Ovary (tissue), 3 donors: ENCODE measurements at regions not wholly inside any gene's neighbourhood (a gene's known extent, or its start where the extent isn't known, plus 50 kb on each side); places are given as distances from the start of the nearest gene placed in this dataset.

Source experiments
- EP300 ChIP-seq: sonication (generic); formaldehyde crosslinking; IDR thresholded peaks from one replicate; pipeline ENCODE4 v1.6.1; 2017; ENCODE audit warnings: antibody characterized with exemption
- POLR2A ChIP-seq: fragments of 450-650 bp; IDR thresholded peaks from one replicate; pipeline ENCODE4 v1.6.1; 2017; ENCODE audit warnings: antibody characterized with exemption, mild to moderate bottlenecking, moderate library complexity
- TF ChIP-seq, protein P1 (sequence below), 3 donors: fragments of 450-650 bp in 2 of 3; fragments of 200-600 bp in 1 of 3; IDR thresholded peaks; one replicate each; pipeline versions ENCODE4 v1.5.1 to v1.8.0; 2016 to 2022; ENCODE audit warnings: antibody characterized with exemption in 3 of 3, mild to moderate bottlenecking in 1 of 3
- donor health status: DM: no; HTN: no; CAD: no.

DNA sequence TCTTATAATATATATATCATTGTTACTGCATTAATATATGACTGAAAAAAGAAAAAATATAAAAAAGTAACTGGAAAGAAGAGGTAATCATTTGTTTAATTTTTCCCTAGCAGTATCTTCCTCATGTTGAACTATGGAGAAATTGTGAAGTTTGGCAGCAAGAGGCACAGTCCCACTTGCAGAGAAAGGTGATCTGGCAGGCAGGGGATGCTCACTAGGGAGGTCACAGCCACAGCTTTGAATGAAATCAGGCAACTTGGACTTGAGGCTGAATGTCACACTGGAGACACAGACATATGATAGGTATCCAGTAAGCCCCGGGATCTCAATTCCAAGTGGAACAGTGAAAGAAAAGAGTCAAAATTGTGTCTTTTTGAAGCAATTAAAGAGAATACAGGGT, 149.9 kb upstream of the RORA start:
- TF ChIP-seq, protein P1, sequence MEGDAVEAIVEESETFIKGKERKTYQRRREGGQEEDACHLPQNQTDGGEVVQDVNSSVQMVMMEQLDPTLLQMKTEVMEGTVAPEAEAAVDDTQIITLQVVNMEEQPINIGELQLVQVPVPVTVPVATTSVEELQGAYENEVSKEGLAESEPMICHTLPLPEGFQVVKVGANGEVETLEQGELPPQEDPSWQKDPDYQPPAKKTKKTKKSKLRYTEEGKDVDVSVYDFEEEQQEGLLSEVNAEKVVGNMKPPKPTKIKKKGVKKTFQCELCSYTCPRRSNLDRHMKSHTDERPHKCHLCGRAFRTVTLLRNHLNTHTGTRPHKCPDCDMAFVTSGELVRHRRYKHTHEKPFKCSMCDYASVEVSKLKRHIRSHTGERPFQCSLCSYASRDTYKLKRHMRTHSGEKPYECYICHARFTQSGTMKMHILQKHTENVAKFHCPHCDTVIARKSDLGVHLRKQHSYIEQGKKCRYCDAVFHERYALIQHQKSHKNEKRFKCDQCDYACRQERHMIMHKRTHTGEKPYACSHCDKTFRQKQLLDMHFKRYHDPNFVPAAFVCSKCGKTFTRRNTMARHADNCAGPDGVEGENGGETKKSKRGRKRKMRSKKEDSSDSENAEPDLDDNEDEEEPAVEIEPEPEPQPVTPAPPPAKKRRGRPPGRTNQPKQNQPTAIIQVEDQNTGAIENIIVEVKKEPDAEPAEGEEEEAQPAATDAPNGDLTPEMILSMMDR (IDR thresholded peaks at IDR 0.05), result no peak
- TF ChIP-seq POLR2A (no peak), EP300 (no peak)
